K562 (cell line): ENCODE measurements at regions not wholly inside any gene's neighbourhood (a gene's known extent, or its start where the extent isn't known, plus 50 kb on each side); places are given as distances from the start of the nearest gene placed in this dataset.

Experiments
- ATAC-seq: fragments of 200-7000 bp; cut with Tn5 transposase; 3 replicates; pipeline ENCODE4 v1.9.1; 2020; ENCODE audit warnings: moderate library complexity
- BruUV-seq: library from RNA; stranded (reverse); fragments of 400-500 nt; replicated peaks from 2 replicates; lab custom pipeline; 2021; lab: Mats Ljungman, UMichigan
- CTCF ChIA-PET: fragments of 300-600 bp; formaldehyde crosslinking; extraction: SDS; loops from one replicate; lab custom pipeline; 2021; ENCODE audit warnings: low intra/inter-chr PET ratio; lab: Yijun Ruan, JAX
- POLR2A ChIA-PET: fragments of 300-600, 350-650 bp; sonication (Branson Sonifier 250); formaldehyde crosslinking; extraction: SDS; loops from one replicate; lab custom pipeline; 2021; ENCODE audit warnings: antibody characterized with exemption, inconsistent platforms; lab: Yijun Ruan, JAX
- DNase-seq, 4 experiments: peaks; one replicate each; pipeline versions ENCODE4 v3.0.0 to v3.0.0-alpha.2; 2011 to 2018; ENCODE audit warnings: low spot score in 3 of 4, mixed read lengths in 3 of 4; ENCODE audit errors: extremely low read depth in 1 of 4
- FAIRE-seq: peaks from 2 replicates; lab custom pipeline; 2011; peaks lifted over from hg19 to GRCh38; lab: Jason Lieb, UNC
- H2AFZ ChIP-seq: 2 replicates; pipeline ENCODE4 v1.6.0; 2011; ENCODE audit warnings: low read depth, low read length, control low read depth, inconsistent platforms
- H3K27ac ChIP-seq: fragments of 200-600 bp; 3 replicates; pipeline ENCODE4 v1.8.0; 2011; ENCODE audit warnings: low read depth, mild to moderate bottlenecking, control low read depth, inconsistent platforms, low read length, moderate library complexity, mixed read lengths; ENCODE audit errors: extremely low read depth
- H3K27me3 ChIP-seq, 2 experiments: fragments of 300-600 bp in 1 of 2; 2 replicates in 1 of 2; 3 replicates in 1 of 2; pipeline versions ENCODE4 v1.6.0 to v1.8.0; 2011; ENCODE audit warnings: inconsistent platforms in 2 of 2, low read length in 2 of 2, mild to moderate bottlenecking in 1 of 2, mixed read lengths in 1 of 2, moderate library complexity in 1 of 2; ENCODE audit not compliant: control insufficient read depth in 2 of 2, insufficient read depth in 2 of 2
- H3K36me3 ChIP-seq: fragments of 300-600 bp; 3 replicates; pipeline ENCODE4 v1.8.0; 2011; ENCODE audit warnings: mild to moderate bottlenecking, low read length, inconsistent platforms; ENCODE audit not compliant: control insufficient read depth, insufficient read depth
- H3K4me1 ChIP-seq, 2 experiments: fragments of 200-600 bp in 1 of 2; replicated peaks in 1 of 2; 2 replicates in 1 of 2; 3 replicates in 1 of 2; pipeline versions ENCODE4 v1.5.1 to v1.8.0; 2011; ENCODE audit warnings: inconsistent platforms in 2 of 2, low read length in 2 of 2, mild to moderate bottlenecking in 1 of 2, mixed read lengths in 1 of 2, moderate library complexity in 1 of 2; ENCODE audit not compliant: control insufficient read depth in 2 of 2, insufficient read depth in 2 of 2
- H3K4me2 ChIP-seq: 2 replicates; pipeline ENCODE4 v1.6.1; 2011; ENCODE audit warnings: low read length, control low read depth, inconsistent platforms, mixed read lengths; ENCODE audit not compliant: insufficient read depth
- H3K4me3 ChIP-seq: fragments of 200-600 bp; sonication (generic), shearing (Covaris generic); 2 replicates; pipeline ENCODE4 v1.5.1; 2016; ENCODE audit warnings: control low read depth, inconsistent platforms
- H3K79me2 ChIP-seq: fragments of 200-600 bp; 3 replicates; pipeline ENCODE4 v1.8.0; 2011; ENCODE audit warnings: low read length, inconsistent platforms; ENCODE audit not compliant: control insufficient read depth, insufficient read depth
- H3K9ac ChIP-seq, 2 experiments: 2 replicates each; pipeline versions ENCODE4 v1.6.0 to v1.6.1; 2011; ENCODE audit warnings: low read depth in 2 of 2, low read length in 2 of 2, control low read depth in 1 of 2, inconsistent platforms in 1 of 2, mild to moderate bottlenecking in 1 of 2, mixed read lengths in 1 of 2; ENCODE audit not compliant: insufficient read depth in 1 of 2
- H3K9me1 ChIP-seq: one replicate; pipeline ENCODE4 v1.6.0; 2011; ENCODE audit warnings: inconsistent platforms, mild to moderate bottlenecking, low read length, moderate library complexity; ENCODE audit not compliant: control insufficient read depth, insufficient read depth
- H3K9me3 ChIP-seq: replicated peaks from 2 replicates; pipeline ENCODE4 v1.5.1; 2011; ENCODE audit warnings: low read depth, low read length, inconsistent platforms; ENCODE audit not compliant: control insufficient read depth, insufficient read depth
- H4K20me1 ChIP-seq: replicated peaks from 2 replicates; pipeline ENCODE4 v1.6.1; 2011; ENCODE audit warnings: low read length, inconsistent platforms, mixed read lengths; ENCODE audit not compliant: control insufficient read depth, insufficient read depth
- ARID2 ChIP-seq: fragments of 450-650 bp; IDR thresholded peaks from 2 replicates; pipeline ENCODE4 v1.6.1; 2017; ENCODE audit warnings: antibody characterized with exemption, mild to moderate bottlenecking
- BRCA1 ChIP-seq, 2 experiments: fragments of 450-650 bp in 1 of 2; sonication (generic) in 1 of 2; formaldehyde crosslinking in 1 of 2; IDR thresholded peaks; 2 replicates each; pipeline versions ENCODE4 v1.5.0 to v1.6.1; 2017 to 2020; ENCODE audit warnings: mild to moderate bottlenecking in 1 of 2, missing genetic modification reagents in 1 of 2
- HEY1 ChIP-seq: fragments of 250-450 bp; sonication (Bioruptor Pico); IDR thresholded peaks from 2 replicates; pipeline ENCODE4 v1.5.0; 2020; ENCODE audit warnings: mild to moderate bottlenecking, moderate library complexity, borderline replicate concordance
- NFXL1 ChIP-seq: fragments of 450-650 bp; formaldehyde crosslinking; IDR thresholded peaks from 2 replicates; pipeline ENCODE4 v1.4.0; 2021; ENCODE audit warnings: mild to moderate bottlenecking
- RBM39 ChIP-seq: fragments of 200-400 bp; formaldehyde crosslinking; optimal IDR thresholded peaks from 2 replicates; pipeline ENCODE3; 2018; ENCODE audit warnings: low read depth, low read length
- SREBF1 ChIP-seq: fragments of 150-350 bp; IDR thresholded peaks from 2 replicates; pipeline ENCODE4 v1.6.1; 2014; ENCODE audit warnings: antibody characterized with exemption, low read depth, low read length, borderline replicate concordance
- STAT5B ChIP-seq: fragments of 250-450 bp; sonication (Bioruptor Pico); IDR thresholded peaks from 2 replicates; pipeline ENCODE4 v1.8.0; 2021; ENCODE audit warnings: mild to moderate bottlenecking, inconsistent platforms
- TEAD2 ChIP-seq: fragments of 450-650 bp; IDR thresholded peaks from 2 replicates; pipeline ENCODE4 v1.6.1; 2016; ENCODE audit warnings: missing genetic modification characterization, control low read depth, missing compliant biosample characterization
- WGBS: fragments of 100-300 bp; shearing (Covaris generic); methylation state at CpG from one replicate; pipeline ENCODE4 v1.1.6; 2016; ENCODE audit warnings: low coverage, mixed read lengths; ENCODE audit not compliant: insufficient coverage; ENCODE audit errors: missing lambda C conversion rate; 5-methylcytosine and 5-hydroxymethylcytosine counted together
- in situ Hi-C: fragments of 300-500 bp; cut with MboI; formaldehyde crosslinking; loops from 4 replicates; pipeline ENCODE4 v1.15.0; 2018; ENCODE audit warnings: inconsistent platforms, mixed read lengths
- intact Hi-C: fragments of 100-400 bp; cut with micrococcal nuclease; formaldehyde crosslinking; loops from 2 replicates; pipeline ENCODE4 v1.14.2; 2022
- TF ChIP-seq, protein P1 (sequence below): fragments of 150-350 bp; conservative IDR thresholded peaks from 2 replicates; pipeline ENCODE4 v1.6.1; 2014; ENCODE audit warnings: low read length
- TF ChIP-seq, protein P2 (sequence below): sonication (generic); formaldehyde crosslinking; IDR thresholded peaks from 2 replicates; pipeline ENCODE4 v1.8.1; 2023; ENCODE audit warnings: missing genetic modification reagents, mild to moderate bottlenecking, borderline replicate concordance
- TF ChIP-seq, protein P3 (sequence below): fragments of 250-450 bp; sonication (Bioruptor Pico); IDR thresholded peaks from 2 replicates; pipeline ENCODE4 v1.4.0; 2020; ENCODE audit warnings: mild to moderate bottlenecking, moderate library complexity, borderline replicate concordance
- TF ChIP-seq, protein P4 (sequence below): sonication (generic); IDR thresholded peaks from 2 replicates; pipeline ENCODE4 v1.6.1; 2016

DNA sequence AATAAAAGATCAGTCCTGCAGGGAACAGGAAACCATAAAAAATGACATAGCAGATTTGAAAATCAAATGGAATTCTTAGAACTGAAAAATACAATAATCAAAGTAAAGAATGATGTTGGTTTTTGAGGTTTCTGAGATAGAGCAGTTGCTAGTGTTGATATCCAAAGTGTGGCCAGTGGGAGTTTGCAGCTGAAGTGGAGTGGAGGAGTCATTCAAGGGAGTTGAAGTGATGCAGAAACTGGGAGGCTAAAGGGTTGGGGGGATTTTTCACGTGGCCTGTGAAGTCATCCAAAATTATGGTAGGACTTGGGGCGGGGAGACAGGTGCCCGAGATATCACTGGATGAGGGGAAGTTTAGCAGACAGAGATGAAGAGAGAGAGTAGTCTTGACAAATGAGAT lies 123.6 kb downstream of the CDC5L start:
- no peaks in the 10 kb centered on the region for H3K4me1 ChIP-seq
- ChIA-PET CTCF (no interaction called here), POLR2A (no interaction called here)
- H4K20me1 ChIP-seq = no peaks in the 10 kb centered on the region
- H3K9me1 ChIP-seq = no peaks in the 10 kb centered on the region
- no peak overlapping the region for H3K4me2 ChIP-seq
- WGBS = 0% methylated on average over 3 of the region's 3 CpGs
- intact Hi-C loops (no loop called here), in situ Hi-C loops (no loop called here)
- H3K79me2 ChIP-seq = no peaks in the 10 kb centered on the region
- H3K27ac ChIP-seq = no peak overlapping the region
- H3K9ac ChIP-seq = no peak overlapping the region
- no TSS peak for BruUV-seq
- no peaks in the 10 kb centered on the region for H3K36me3 ChIP-seq
- H3K27me3 ChIP-seq = peaks cover 2 to 4% of the 10 kb centered on the region in 2 experiments; a peak in 3 of 5 replicates
- H2AFZ ChIP-seq = no peak overlapping the region
- FAIRE-seq (no peak), DNase-seq (no peak), ATAC-seq (no peak)
- H3K4me3 ChIP-seq = no peak overlapping the region
- H3K9me3 ChIP-seq = no peaks in the 10 kb centered on the region
- TF ChIP-seq, protein P1, sequence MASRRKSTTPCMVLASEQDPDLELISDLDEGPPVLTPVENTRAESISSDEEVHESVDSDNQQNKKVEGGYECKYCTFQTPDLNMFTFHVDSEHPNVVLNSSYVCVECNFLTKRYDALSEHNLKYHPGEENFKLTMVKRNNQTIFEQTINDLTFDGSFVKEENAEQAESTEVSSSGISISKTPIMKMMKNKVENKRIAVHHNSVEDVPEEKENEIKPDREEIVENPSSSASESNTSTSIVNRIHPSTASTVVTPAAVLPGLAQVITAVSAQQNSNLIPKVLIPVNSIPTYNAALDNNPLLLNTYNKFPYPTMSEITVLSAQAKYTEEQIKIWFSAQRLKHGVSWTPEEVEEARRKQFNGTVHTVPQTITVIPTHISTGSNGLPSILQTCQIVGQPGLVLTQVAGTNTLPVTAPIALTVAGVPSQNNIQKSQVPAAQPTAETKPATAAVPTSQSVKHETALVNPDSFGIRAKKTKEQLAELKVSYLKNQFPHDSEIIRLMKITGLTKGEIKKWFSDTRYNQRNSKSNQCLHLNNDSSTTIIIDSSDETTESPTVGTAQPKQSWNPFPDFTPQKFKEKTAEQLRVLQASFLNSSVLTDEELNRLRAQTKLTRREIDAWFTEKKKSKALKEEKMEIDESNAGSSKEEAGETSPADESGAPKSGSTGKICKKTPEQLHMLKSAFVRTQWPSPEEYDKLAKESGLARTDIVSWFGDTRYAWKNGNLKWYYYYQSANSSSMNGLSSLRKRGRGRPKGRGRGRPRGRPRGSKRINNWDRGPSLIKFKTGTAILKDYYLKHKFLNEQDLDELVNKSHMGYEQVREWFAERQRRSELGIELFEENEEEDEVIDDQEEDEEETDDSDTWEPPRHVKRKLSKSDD = no peak
- TF ChIP-seq, protein P2, sequence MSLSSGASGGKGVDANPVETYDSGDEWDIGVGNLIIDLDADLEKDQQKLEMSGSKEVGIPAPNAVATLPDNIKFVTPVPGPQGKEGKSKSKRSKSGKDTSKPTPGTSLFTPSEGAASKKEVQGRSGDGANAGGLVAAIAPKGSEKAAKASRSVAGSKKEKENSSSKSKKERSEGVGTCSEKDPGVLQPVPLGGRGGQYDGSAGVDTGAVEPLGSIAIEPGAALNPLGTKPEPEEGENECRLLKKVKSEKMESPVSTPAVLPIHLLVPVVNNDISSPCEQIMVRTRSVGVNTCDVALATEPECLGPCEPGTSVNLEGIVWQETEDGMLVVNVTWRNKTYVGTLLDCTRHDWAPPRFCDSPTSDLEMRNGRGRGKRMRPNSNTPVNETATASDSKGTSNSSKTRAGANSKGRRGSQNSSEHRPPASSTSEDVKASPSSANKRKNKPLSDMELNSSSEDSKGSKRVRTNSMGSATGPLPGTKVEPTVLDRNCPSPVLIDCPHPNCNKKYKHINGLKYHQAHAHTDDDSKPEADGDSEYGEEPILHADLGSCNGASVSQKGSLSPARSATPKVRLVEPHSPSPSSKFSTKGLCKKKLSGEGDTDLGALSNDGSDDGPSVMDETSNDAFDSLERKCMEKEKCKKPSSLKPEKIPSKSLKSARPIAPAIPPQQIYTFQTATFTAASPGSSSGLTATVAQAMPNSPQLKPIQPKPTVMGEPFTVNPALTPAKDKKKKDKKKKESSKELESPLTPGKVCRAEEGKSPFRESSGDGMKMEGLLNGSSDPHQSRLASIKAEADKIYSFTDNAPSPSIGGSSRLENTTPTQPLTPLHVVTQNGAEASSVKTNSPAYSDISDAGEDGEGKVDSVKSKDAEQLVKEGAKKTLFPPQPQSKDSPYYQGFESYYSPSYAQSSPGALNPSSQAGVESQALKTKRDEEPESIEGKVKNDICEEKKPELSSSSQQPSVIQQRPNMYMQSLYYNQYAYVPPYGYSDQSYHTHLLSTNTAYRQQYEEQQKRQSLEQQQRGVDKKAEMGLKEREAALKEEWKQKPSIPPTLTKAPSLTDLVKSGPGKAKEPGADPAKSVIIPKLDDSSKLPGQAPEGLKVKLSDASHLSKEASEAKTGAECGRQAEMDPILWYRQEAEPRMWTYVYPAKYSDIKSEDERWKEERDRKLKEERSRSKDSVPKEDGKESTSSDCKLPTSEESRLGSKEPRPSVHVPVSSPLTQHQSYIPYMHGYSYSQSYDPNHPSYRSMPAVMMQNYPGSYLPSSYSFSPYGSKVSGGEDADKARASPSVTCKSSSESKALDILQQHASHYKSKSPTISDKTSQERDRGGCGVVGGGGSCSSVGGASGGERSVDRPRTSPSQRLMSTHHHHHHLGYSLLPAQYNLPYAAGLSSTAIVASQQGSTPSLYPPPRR (CRISPR knock-in tag) = no peak
- TF ChIP-seq BRCA1 (IDR thresholded peaks at IDR 0.05) (no peak), BRCA1 (CRISPR knock-in tag; IDR thresholded peaks at IDR 0.05) (no peak), HEY1 (CRISPR knock-in tag) (no peak), STAT5B (CRISPR knock-in tag) (no peak), NFXL1 (CRISPR knock-in tag) (no peak), ARID2 (no peak), TEAD2 (tag) (no peak), SREBF1 (no peak), RBM39 (no peak)
- TF ChIP-seq, protein P3, sequence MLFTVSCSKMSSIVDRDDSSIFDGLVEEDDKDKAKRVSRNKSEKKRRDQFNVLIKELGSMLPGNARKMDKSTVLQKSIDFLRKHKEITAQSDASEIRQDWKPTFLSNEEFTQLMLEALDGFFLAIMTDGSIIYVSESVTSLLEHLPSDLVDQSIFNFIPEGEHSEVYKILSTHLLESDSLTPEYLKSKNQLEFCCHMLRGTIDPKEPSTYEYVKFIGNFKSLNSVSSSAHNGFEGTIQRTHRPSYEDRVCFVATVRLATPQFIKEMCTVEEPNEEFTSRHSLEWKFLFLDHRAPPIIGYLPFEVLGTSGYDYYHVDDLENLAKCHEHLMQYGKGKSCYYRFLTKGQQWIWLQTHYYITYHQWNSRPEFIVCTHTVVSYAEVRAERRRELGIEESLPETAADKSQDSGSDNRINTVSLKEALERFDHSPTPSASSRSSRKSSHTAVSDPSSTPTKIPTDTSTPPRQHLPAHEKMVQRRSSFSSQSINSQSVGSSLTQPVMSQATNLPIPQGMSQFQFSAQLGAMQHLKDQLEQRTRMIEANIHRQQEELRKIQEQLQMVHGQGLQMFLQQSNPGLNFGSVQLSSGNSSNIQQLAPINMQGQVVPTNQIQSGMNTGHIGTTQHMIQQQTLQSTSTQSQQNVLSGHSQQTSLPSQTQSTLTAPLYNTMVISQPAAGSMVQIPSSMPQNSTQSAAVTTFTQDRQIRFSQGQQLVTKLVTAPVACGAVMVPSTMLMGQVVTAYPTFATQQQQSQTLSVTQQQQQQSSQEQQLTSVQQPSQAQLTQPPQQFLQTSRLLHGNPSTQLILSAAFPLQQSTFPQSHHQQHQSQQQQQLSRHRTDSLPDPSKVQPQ (CRISPR knock-in tag) = no peak
- TF ChIP-seq, protein P4, sequence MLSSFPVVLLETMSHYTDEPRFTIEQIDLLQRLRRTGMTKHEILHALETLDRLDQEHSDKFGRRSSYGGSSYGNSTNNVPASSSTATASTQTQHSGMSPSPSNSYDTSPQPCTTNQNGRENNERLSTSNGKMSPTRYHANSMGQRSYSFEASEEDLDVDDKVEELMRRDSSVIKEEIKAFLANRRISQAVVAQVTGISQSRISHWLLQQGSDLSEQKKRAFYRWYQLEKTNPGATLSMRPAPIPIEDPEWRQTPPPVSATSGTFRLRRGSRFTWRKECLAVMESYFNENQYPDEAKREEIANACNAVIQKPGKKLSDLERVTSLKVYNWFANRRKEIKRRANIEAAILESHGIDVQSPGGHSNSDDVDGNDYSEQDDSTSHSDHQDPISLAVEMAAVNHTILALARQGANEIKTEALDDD = no peak
